ENCODE measurements at regions not wholly inside any gene's neighbourhood (a gene's known extent, or its start where the extent isn't known, plus 50 kb on each side); places are given as distances from the start of the nearest gene placed in this dataset.

- no peak overlapping the region for H3K27ac ChIP-seq
- no peak for TF ChIP-seq EP300 (IDR thresholded peaks at IDR 0.05)
- TF ChIP-seq POLR2A (IDR thresholded peaks at IDR 0.05) = no peak
- no peak for TF ChIP-seq POLR2AphosphoS5 (IDR thresholded peaks at IDR 0.05)
- TF ChIP-seq CTCF (IDR thresholded peaks at IDR 0.05) = no peak
- no peaks in the 10 kb centered on the region for H3K9me3 ChIP-seq
- no peaks in the 10 kb centered on the region for H3K27me3 ChIP-seq
- no peaks in the 10 kb centered on the region for H3K36me3 ChIP-seq
- WGBS, 2 donors = 48 to 75% methylated on average over 5 of the region's 5 CpGs
- no peak overlapping the region for H3K4me3 ChIP-seq
- intact Hi-C loops (cut with DNase I) = loop anchor here (5.0 kb wide), 1 partner anchor 139 kb away; no protein-coding TSS in a partner anchor
- no peak for DNase-seq
- H3K4me1 ChIP-seq = peaks cover 0 to 8% (median 7%) of the 10 kb centered on the region in 4 donors
Measured at GRCh38 chr13:44046428-44046827, 166.7 kb downstream of the LACC1 start.

- peaks cover 0 to 27% (median 25%) of the 10 kb centered on the region in 4 donors for H3K4me1 ChIP-seq
- H3K9me3 ChIP-seq = no peaks in the 10 kb centered on the region
- no peak overlapping the region for H3K4me3 ChIP-seq
- peak in 1 of 4 experiments; percentile 10 for TF ChIP-seq CTCF (IDR thresholded peaks at IDR 0.05)
- TF ChIP-seq POLR2A (IDR thresholded peaks at IDR 0.05) = no peak
- DNase-seq = no peak
- intact Hi-C loops (cut with DNase I) = loop anchor here (5.0 kb wide), 1 partner anchor 141 kb away; no protein-coding TSS in a partner anchor
- H3K36me3 ChIP-seq = no peaks in the 10 kb centered on the region
- 63 to 92% methylated on average over 3 of the region's 3 CpGs for WGBS, 2 donors
- H3K27ac ChIP-seq = no peak overlapping the region
- no peaks in the 10 kb centered on the region for H3K27me3 ChIP-seq
Measured at GRCh38 chr13:44048326-44048725, 168.6 kb downstream of the LACC1 start.

GRCh38 chr13:44049081-44049945, 169.6 kb downstream of the LACC1 start:
- Histone ChIP-seq H3K27ac (no peak overlapping the region), H3K4me1 (peaks cover 0 to 31% (median 27%) of the 10 kb centered on the region in 4 donors), H3K27me3 (no peaks in the 10 kb centered on the region), H3K4me3 (no peak overlapping the region), H3K9me3 (no peaks in the 10 kb centered on the region), H3K36me3 (no peaks in the 10 kb centered on the region)
- TF ChIP-seq EP300 (IDR thresholded peaks at IDR 0.05) = no peak
- no peak for TF ChIP-seq POLR2A (IDR thresholded peaks at IDR 0.05)
- TF ChIP-seq CTCF (IDR thresholded peaks at IDR 0.05) = no peak
- TF ChIP-seq POLR2AphosphoS5 (IDR thresholded peaks at IDR 0.05) = no peak
- 65 to 70% methylated on average over 3 of the region's 3 CpGs for WGBS, 2 donors
- intact Hi-C loops (cut with DNase I) = loop anchor here (5.0 kb wide), 1 partner anchor 142 kb away; no protein-coding TSS in a partner anchor
- no peak for DNase-seq

- peak overlapping the region in 1 of 4 donors; percentile 52 for H3K27ac ChIP-seq
- 7 to 36% methylated on average over 3 of the region's 3 CpGs for WGBS, 2 donors
- no peak overlapping the region for H3K4me3 ChIP-seq
- TF ChIP-seq POLR2AphosphoS5 (IDR thresholded peaks at IDR 0.05) = peak in 1 of 4 donors; percentile 16
- TF ChIP-seq POLR2A (IDR thresholded peaks at IDR 0.05) = no peak
- no peak for TF ChIP-seq EP300 (IDR thresholded peaks at IDR 0.05)
- peak; percentile 60 to 86 (median 72) for TF ChIP-seq CTCF (IDR thresholded peaks at IDR 0.05)
- no peaks in the 10 kb centered on the region for H3K36me3 ChIP-seq
- H3K4me1 ChIP-seq = peaks cover 0 to 31% (median 27%) of the 10 kb centered on the region in 4 donors
- no peak for DNase-seq
- H3K27me3 ChIP-seq = no peaks in the 10 kb centered on the region
- H3K9me3 ChIP-seq = no peaks in the 10 kb centered on the region
- intact Hi-C loops (cut with DNase I) = loop anchor here (1.0 to 5.0 kb wide), 4 partner anchors 92 to 387 kb away; no protein-coding TSS in a partner anchor
Measured at GRCh38 chr13:44050450-44051063, 170.9 kb downstream of the LACC1 start.

Data from sigmoid colon (tissue), 6 donors.